ENCODE measurements at regions not wholly inside any gene's neighbourhood (a gene's known extent, or its start where the extent isn't known, plus 50 kb on each side); places are given as distances from the start of the nearest gene placed in this dataset.

- TF ChIP-seq CTCF (IDR thresholded peaks at IDR 0.05; ENCODE audit: insufficient read depth, low read length), result no peak
- no peak for TF ChIP-seq GABPA (IDR thresholded peaks at IDR 0.05; ENCODE audit: low read depth)
- TF ChIP-seq POLR2AphosphoS5 (IDR thresholded peaks at IDR 0.05; ENCODE audit: low read depth), result no peak
Observed at GRCh38 chr4:178450614-178451013, 1008.4 kb upstream of the AGA start.

Data from HL-60 (cell line).